ENCODE measurements at regions not wholly inside any gene's neighbourhood (a gene's known extent, or its start where the extent isn't known, plus 50 kb on each side); places are given as distances from the start of the nearest gene placed in this dataset.

GRCh38 chr13:72657379-72657778, 70.0 kb downstream of the MZT1 start:
- Histone ChIP-seq H3K27ac (no peak overlapping the region), H3K4me1 (no peaks in the 10 kb centered on the region), H3K4me3 (no peak overlapping the region), H3K36me3 (no peaks in the 10 kb centered on the region), H3K27me3 (no peaks in the 10 kb centered on the region), H3K9me3 (no peaks in the 10 kb centered on the region)
- 93% methylated on average over 3 of the region's 3 CpGs for WGBS, 2 donors
- no peak for DNase-seq
- TF ChIP-seq POLR2AphosphoS5 (IDR thresholded peaks at IDR 0.05) (no peak), POLR2A (IDR thresholded peaks at IDR 0.05) (no peak), EP300 (IDR thresholded peaks at IDR 0.05) (no peak), CTCF (IDR thresholded peaks at IDR 0.05) (no peak)
- intact Hi-C loops (cut with DNase I), result no loop called here

GRCh38 chr13:72656357-72656756, 71.1 kb downstream of the MZT1 start:
- H3K27ac ChIP-seq, result no peak overlapping the region
- H3K36me3 ChIP-seq, result no peaks in the 10 kb centered on the region
- no peak overlapping the region for H3K4me3 ChIP-seq
- no peak for TF ChIP-seq CTCF (IDR thresholded peaks at IDR 0.05)
- no peak for TF ChIP-seq EP300 (IDR thresholded peaks at IDR 0.05)
- TF ChIP-seq POLR2AphosphoS5 (IDR thresholded peaks at IDR 0.05), result no peak
- no peak for TF ChIP-seq POLR2A (IDR thresholded peaks at IDR 0.05)
- no peaks in the 10 kb centered on the region for H3K4me1 ChIP-seq
- DNase-seq, result no peak
- no peaks in the 10 kb centered on the region for H3K27me3 ChIP-seq
- intact Hi-C loops (cut with DNase I), result no loop called here
- H3K9me3 ChIP-seq, result no peaks in the 10 kb centered on the region
- 86 to 88% methylated on average over 2 of the region's 2 CpGs for WGBS, 2 donors

- H3K4me1 ChIP-seq, result no peaks in the 10 kb centered on the region
- no peak overlapping the region for H3K27ac ChIP-seq
- no peak for DNase-seq
- WGBS, 2 donors, result 92 to 95% methylated on average over 2 of the region's 2 CpGs
- no peaks in the 10 kb centered on the region for H3K27me3 ChIP-seq
- no peaks in the 10 kb centered on the region for H3K36me3 ChIP-seq
- TF ChIP-seq CTCF (IDR thresholded peaks at IDR 0.05) (no peak), POLR2A (IDR thresholded peaks at IDR 0.05) (no peak), EP300 (IDR thresholded peaks at IDR 0.05) (no peak), POLR2AphosphoS5 (IDR thresholded peaks at IDR 0.05) (no peak)
- no peaks in the 10 kb centered on the region for H3K9me3 ChIP-seq
- H3K4me3 ChIP-seq, result no peak overlapping the region
- intact Hi-C loops (cut with DNase I), result no loop called here
These were observed 73.9 kb downstream of the MZT1 start for GRCh38 chr13:72653506-72653905.

GRCh38 chr13:72652681-72653080, 74.7 kb downstream of the MZT1 start:
- 62 to 67% methylated on average over 2 of the region's 2 CpGs for WGBS, 2 donors
- no peak overlapping the region for H3K4me3 ChIP-seq
- no peak for DNase-seq
- H3K36me3 ChIP-seq, result no peaks in the 10 kb centered on the region
- intact Hi-C loops (cut with DNase I), result no loop called here
- no peak overlapping the region for H3K27ac ChIP-seq
- no peaks in the 10 kb centered on the region for H3K27me3 ChIP-seq
- H3K4me1 ChIP-seq, result no peaks in the 10 kb centered on the region
- no peak for TF ChIP-seq POLR2A (IDR thresholded peaks at IDR 0.05)
- no peak for TF ChIP-seq EP300 (IDR thresholded peaks at IDR 0.05)
- TF ChIP-seq POLR2AphosphoS5 (IDR thresholded peaks at IDR 0.05), result no peak
- TF ChIP-seq CTCF (IDR thresholded peaks at IDR 0.05), result no peak
- H3K9me3 ChIP-seq, result no peaks in the 10 kb centered on the region

- 22 to 40% methylated on average over 5 of the region's 5 CpGs for WGBS, 2 donors
- Histone ChIP-seq H3K27ac (no peak overlapping the region), H3K4me1 (no peaks in the 10 kb centered on the region), H3K27me3 (no peaks in the 10 kb centered on the region), H3K9me3 (no peaks in the 10 kb centered on the region), H3K36me3 (no peaks in the 10 kb centered on the region), H3K4me3 (no peak overlapping the region)
- no peak for DNase-seq
- TF ChIP-seq POLR2AphosphoS5 (IDR thresholded peaks at IDR 0.05), result no peak
- TF ChIP-seq POLR2A (IDR thresholded peaks at IDR 0.05), result no peak
- no peak for TF ChIP-seq CTCF (IDR thresholded peaks at IDR 0.05)
- no peak for TF ChIP-seq EP300 (IDR thresholded peaks at IDR 0.05)
- intact Hi-C loops (cut with DNase I), result no loop called here
These were observed 76.3 kb downstream of the MZT1 start for GRCh38 chr13:72651144-72651543.

All from sigmoid colon (tissue), 6 donors.